ENCODE measurements at regions not wholly inside any gene's neighbourhood (a gene's known extent, or its start where the extent isn't known, plus 50 kb on each side); places are given as distances from the start of the nearest gene placed in this dataset.

- FAIRE-seq, result no peak
These were observed 121.8 kb upstream of the PRR20A start for GRCh38 chr13:57018915-57019314.

GRCh38 chr13:57030671-57031070 is 110.0 kb upstream of the PRR20A start:
- no peak for FAIRE-seq

GRCh38 chr13:57036290-57036689 is 104.4 kb upstream of the PRR20A start:
- FAIRE-seq, result no peak

GRCh38 chr13:57044910-57045309 is 95.8 kb upstream of the PRR20A start:
- no peak for FAIRE-seq

- FAIRE-seq, result no peak
These were observed 94.7 kb upstream of the PRR20A start for GRCh38 chr13:57045826-57046546.

GRCh38 chr13:57056601-57057180 is 84.0 kb upstream of the PRR20A start:
- no peak for FAIRE-seq

GRCh38 chr13:57063007-57063406 is 77.7 kb upstream of the PRR20A start:
- FAIRE-seq, result no peak

- no peak for FAIRE-seq
These were observed 66.7 kb upstream of the PRR20A start for GRCh38 chr13:57073983-57074382.

- FAIRE-seq, result no peak
These were observed 65.1 kb upstream of the PRR20A start for GRCh38 chr13:57075588-57075987.

- no peak for FAIRE-seq
These were observed 53.7 kb upstream of the PRR20A start for GRCh38 chr13:57087006-57087405.

Data from TTC549 (cell line).